Suprapubic skin (tissue), 4 donors: ENCODE measurements at regions not wholly inside any gene's neighbourhood (a gene's known extent, or its start where the extent isn't known, plus 50 kb on each side); places are given as distances from the start of the nearest gene placed in this dataset.

Experiments
- POLR2A ChIP-seq, 2 donors: fragments of 450-650 bp; IDR thresholded peaks; one replicate each; pipeline ENCODE4 v1.6.1; 2017; ENCODE audit warnings: antibody characterized with exemption in 2 of 2, mild to moderate bottlenecking in 2 of 2, moderate library complexity in 2 of 2
- POLR2AphosphoS5 ChIP-seq, 3 donors: sonication (generic); formaldehyde crosslinking; IDR thresholded peaks; one replicate each; pipeline ENCODE4 v1.6.1; 2017; ENCODE audit warnings: antibody characterized with exemption in 3 of 3
- TF ChIP-seq, protein P1 (sequence below), 2 donors: fragments of 200-600 bp in 1 of 2; fragments of 450-650 bp in 1 of 2; sonication (generic) in 1 of 2; IDR thresholded peaks; one replicate each; pipeline ENCODE4 v1.5.1; 2016 to 2019; ENCODE audit warnings: antibody characterized with exemption in 2 of 2, mild to moderate bottlenecking in 1 of 2, moderate library complexity in 1 of 2

DNA sequence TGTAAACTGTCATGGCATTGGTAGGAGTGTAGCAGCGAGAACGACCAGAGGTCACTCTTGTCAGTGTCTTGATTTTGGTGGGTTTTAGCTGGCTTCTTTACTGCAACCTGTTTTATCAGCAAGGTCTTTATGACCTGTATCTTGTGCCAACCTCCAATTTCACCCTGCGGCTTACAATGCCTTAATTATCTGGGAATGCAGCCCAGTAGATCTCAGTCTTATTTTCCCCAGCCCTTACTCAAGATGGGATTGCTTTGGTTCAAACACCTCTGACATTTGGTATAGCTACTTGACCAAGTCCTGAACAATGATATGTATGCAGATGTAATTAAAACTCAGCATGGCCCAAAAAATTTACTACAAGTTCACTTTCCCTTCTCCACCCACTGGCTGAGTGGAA is 388.4 kb downstream of the RSL24D1 start:
- TF ChIP-seq, protein P1, sequence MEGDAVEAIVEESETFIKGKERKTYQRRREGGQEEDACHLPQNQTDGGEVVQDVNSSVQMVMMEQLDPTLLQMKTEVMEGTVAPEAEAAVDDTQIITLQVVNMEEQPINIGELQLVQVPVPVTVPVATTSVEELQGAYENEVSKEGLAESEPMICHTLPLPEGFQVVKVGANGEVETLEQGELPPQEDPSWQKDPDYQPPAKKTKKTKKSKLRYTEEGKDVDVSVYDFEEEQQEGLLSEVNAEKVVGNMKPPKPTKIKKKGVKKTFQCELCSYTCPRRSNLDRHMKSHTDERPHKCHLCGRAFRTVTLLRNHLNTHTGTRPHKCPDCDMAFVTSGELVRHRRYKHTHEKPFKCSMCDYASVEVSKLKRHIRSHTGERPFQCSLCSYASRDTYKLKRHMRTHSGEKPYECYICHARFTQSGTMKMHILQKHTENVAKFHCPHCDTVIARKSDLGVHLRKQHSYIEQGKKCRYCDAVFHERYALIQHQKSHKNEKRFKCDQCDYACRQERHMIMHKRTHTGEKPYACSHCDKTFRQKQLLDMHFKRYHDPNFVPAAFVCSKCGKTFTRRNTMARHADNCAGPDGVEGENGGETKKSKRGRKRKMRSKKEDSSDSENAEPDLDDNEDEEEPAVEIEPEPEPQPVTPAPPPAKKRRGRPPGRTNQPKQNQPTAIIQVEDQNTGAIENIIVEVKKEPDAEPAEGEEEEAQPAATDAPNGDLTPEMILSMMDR (IDR thresholded peaks at IDR 0.05): no peak
- TF ChIP-seq POLR2AphosphoS5 (IDR thresholded peaks at IDR 0.05) (no peak), POLR2A (IDR thresholded peaks at IDR 0.05) (no peak)
